Ishikawa (cell line): ENCODE measurements at regions not wholly inside any gene's neighbourhood (a gene's known extent, or its start where the extent isn't known, plus 50 kb on each side); places are given as distances from the start of the nearest gene placed in this dataset.

Source experiments
- CREB1 ChIP-seq: IDR thresholded peaks from 2 replicates; pipeline ENCODE4 v1.6.1; 2012; ENCODE audit warnings: low read depth
- EP300 ChIP-seq: IDR thresholded peaks from 2 replicates; pipeline ENCODE4 v1.6.1; 2012; ENCODE audit warnings: borderline replicate concordance
- TAF1 ChIP-seq: IDR thresholded peaks from 2 replicates; pipeline ENCODE4 v1.6.1; 2012; ENCODE audit warnings: low read depth, mild to moderate bottlenecking
- YY1 ChIP-seq: IDR thresholded peaks from 2 replicates; pipeline ENCODE4 v1.6.1; 2012; ENCODE audit warnings: low read depth
- TF ChIP-seq, protein P1 (sequence below): IDR thresholded peaks from 2 replicates; pipeline ENCODE4 v1.6.1; 2012; ENCODE audit warnings: low read depth, mild to moderate bottlenecking
- TF ChIP-seq, protein P2 (sequence below): IDR thresholded peaks from 2 replicates; pipeline ENCODE4 v1.6.1; 2012

DNA sequence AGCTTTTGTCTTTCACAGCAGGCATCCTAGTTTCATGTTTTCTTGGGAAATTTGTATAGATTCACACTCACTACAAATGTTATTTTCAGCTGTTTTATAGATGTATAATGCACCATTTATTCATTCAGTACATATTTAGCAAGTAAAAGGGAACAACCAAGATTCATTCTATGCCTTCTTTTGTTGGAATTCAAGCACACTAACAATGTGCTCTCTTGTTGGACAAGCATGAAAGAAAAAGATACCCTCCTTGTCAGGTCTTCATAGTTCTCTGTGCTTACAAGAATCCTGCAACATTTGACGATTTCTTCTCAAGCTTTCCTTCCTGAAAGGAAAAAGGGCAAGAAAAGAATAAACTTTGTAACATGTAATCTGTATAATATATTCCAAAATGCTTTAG is 456.0 kb downstream of the USP25 start:
- no peak for TF ChIP-seq CREB1
- no peak for TF ChIP-seq TAF1
- no peak for TF ChIP-seq YY1
- TF ChIP-seq, protein P1, sequence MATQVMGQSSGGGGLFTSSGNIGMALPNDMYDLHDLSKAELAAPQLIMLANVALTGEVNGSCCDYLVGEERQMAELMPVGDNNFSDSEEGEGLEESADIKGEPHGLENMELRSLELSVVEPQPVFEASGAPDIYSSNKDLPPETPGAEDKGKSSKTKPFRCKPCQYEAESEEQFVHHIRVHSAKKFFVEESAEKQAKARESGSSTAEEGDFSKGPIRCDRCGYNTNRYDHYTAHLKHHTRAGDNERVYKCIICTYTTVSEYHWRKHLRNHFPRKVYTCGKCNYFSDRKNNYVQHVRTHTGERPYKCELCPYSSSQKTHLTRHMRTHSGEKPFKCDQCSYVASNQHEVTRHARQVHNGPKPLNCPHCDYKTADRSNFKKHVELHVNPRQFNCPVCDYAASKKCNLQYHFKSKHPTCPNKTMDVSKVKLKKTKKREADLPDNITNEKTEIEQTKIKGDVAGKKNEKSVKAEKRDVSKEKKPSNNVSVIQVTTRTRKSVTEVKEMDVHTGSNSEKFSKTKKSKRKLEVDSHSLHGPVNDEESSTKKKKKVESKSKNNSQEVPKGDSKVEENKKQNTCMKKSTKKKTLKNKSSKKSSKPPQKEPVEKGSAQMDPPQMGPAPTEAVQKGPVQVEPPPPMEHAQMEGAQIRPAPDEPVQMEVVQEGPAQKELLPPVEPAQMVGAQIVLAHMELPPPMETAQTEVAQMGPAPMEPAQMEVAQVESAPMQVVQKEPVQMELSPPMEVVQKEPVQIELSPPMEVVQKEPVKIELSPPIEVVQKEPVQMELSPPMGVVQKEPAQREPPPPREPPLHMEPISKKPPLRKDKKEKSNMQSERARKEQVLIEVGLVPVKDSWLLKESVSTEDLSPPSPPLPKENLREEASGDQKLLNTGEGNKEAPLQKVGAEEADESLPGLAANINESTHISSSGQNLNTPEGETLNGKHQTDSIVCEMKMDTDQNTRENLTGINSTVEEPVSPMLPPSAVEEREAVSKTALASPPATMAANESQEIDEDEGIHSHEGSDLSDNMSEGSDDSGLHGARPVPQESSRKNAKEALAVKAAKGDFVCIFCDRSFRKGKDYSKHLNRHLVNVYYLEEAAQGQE, result no peak
- TF ChIP-seq, protein P2, sequence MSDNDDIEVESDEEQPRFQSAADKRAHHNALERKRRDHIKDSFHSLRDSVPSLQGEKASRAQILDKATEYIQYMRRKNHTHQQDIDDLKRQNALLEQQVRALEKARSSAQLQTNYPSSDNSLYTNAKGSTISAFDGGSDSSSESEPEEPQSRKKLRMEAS, result no peak
- no peak for TF ChIP-seq EP300
